ENCODE measurements at regions not wholly inside any gene's neighbourhood (a gene's known extent, or its start where the extent isn't known, plus 50 kb on each side); places are given as distances from the start of the nearest gene placed in this dataset.

DNA sequence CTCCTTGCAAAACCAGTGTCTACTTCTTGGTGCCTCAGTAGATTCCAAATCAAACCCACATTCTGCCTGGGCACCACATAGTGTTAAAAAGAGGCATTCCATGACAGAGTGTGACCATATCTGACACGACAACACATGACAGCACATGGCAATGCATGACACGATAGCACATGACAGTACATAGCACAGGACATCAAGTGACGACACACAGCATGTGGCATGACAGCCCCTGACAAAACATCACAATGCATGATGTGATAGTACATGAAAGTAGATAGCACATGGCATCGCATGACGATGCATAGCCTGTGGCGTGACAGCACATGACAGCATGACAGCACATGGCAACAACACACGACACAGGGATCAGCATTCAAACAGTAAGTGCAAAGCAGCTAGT is 845.9 kb upstream of the SALL3 start:
- ChIA-PET POLR2A (no interaction called here), CTCF (no interaction called here)
- DNase-seq (ENCODE audit: extremely low spot score): no peak
- TF ChIP-seq NFRKB (IDR thresholded peaks at IDR 0.05) (no peak), SUZ12 (IDR thresholded peaks at IDR 0.05) (no peak), ZNF384 (IDR thresholded peaks at IDR 0.05) (no peak), ELF4 (IDR thresholded peaks at IDR 0.05) (no peak), FOXA1 (IDR thresholded peaks at IDR 0.05) (no peak), L3MBTL2 (conservative IDR thresholded peaks at IDR 0.05) (no peak), LEF1 (IDR thresholded peaks at IDR 0.05; ENCODE audit: borderline replicate concordance) (no peak), TARDBP (IDR thresholded peaks at IDR 0.05) (no peak), SP1 (IDR thresholded peaks at IDR 0.05) (no peak), CTBP1 (IDR thresholded peaks at IDR 0.05; ENCODE audit: borderline replicate concordance) (no peak), FOXK2 (IDR thresholded peaks at IDR 0.05) (no peak)

DNA sequence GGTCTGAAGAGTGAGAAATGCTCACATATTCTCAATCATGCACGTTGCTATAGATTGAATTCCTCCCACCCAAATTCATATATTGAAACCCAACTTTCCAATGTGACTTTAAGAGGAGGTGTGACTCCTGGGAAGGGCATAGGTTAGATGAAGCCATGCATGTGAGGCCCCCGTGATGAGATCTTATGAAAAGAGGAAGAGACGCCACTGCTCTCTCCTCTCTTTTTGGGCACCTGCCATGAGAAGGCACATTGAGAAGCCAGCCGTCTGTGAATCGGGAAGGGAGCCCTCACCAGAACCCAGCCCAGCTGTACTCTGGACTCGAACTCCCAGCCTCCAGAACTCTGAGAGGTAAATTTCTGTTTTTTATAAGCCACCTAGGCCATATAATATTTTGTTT is 842.6 kb upstream of the SALL3 start:
- ChIA-PET POLR2A (no interaction called here), CTCF (no interaction called here)
- DNase-seq (ENCODE audit: extremely low spot score): no peak
- TF ChIP-seq SUZ12 (IDR thresholded peaks at IDR 0.05) (no peak), ARNT (IDR thresholded peaks at IDR 0.05) (no peak)

DNA sequence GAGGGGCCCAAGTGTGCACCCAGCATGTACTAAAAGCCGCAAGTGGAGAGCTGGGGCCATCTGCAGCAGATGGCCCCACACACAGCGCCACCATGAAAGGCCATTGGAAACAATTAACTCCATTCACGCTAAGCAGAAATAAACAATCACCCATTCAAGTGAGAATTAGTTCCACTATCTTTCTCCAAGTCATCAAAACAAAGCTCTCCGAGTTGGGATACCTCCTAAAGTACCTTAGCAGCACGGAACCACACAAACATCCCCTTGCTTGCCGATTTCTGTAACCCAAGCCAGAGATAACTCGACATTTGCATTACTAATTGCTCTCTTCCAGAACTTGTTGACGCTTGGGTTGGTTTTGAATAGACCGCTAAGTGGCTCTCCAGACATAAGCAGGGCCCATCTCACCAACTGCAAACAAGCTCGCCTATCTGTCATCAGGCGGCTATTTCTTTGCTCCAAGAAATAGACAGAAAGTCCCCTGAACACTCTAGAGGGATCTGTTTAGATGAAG is 840.6 kb upstream of the SALL3 start:
- CTCF ChIA-PET: no interaction called here
- TF ChIP-seq HDGF (IDR thresholded peaks at IDR 0.05; ENCODE audit: borderline replicate concordance) (no peak), NFRKB (IDR thresholded peaks at IDR 0.05) (no peak), TARDBP (IDR thresholded peaks at IDR 0.05) (no peak), CTBP1 (IDR thresholded peaks at IDR 0.05; ENCODE audit: borderline replicate concordance) (no peak), SP1 (IDR thresholded peaks at IDR 0.05) (no peak), FOXA1 (IDR thresholded peaks at IDR 0.05) (no peak), L3MBTL2 (conservative IDR thresholded peaks at IDR 0.05) (no peak), ARNT (IDR thresholded peaks at IDR 0.05) (no peak), LEF1 (IDR thresholded peaks at IDR 0.05; ENCODE audit: borderline replicate concordance) (no peak), FOXM1 (IDR thresholded peaks at IDR 0.05; ENCODE audit: borderline replicate concordance) (no peak), BHLHE40 (IDR thresholded peaks at IDR 0.05; ENCODE audit: borderline replicate concordance) (no peak), ZNF384 (IDR thresholded peaks at IDR 0.05) (no peak)
- TF ChIP-seq, protein P1, sequence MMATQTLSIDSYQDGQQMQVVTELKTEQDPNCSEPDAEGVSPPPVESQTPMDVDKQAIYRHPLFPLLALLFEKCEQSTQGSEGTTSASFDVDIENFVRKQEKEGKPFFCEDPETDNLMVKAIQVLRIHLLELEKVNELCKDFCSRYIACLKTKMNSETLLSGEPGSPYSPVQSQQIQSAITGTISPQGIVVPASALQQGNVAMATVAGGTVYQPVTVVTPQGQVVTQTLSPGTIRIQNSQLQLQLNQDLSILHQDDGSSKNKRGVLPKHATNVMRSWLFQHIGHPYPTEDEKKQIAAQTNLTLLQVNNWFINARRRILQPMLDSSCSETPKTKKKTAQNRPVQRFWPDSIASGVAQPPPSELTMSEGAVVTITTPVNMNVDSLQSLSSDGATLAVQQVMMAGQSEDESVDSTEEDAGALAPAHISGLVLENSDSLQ (IDR thresholded peaks at IDR 0.05): no peak

DNA sequence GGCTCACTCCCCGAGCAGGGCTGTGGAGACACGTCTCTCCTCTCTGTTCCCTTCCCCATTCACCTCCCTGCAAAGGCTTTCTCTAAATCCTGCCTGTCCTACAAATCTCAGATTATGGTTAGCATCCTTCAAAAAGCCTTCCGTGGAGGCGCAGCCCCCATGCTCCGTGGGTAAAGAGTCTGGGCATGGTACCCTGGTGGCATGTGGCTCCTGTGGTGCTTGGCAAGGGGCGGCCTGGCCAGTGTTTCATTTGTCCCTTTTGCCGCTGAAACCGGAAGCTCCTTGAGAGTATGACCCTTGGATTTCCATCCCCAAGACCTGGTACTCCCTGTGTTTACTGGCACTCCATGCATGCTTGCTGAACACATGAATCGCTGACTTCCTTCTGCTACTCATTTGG is 839.3 kb upstream of the SALL3 start:
- no peak for TF ChIP-seq ELF4 (IDR thresholded peaks at IDR 0.05)
- no peak for TF ChIP-seq CTBP1 (IDR thresholded peaks at IDR 0.05; ENCODE audit: borderline replicate concordance)
- no peak for TF ChIP-seq BHLHE40 (IDR thresholded peaks at IDR 0.05; ENCODE audit: borderline replicate concordance)
- TF ChIP-seq NFRKB (IDR thresholded peaks at IDR 0.05): no peak
- no peak for TF ChIP-seq TARDBP (IDR thresholded peaks at IDR 0.05)
- TF ChIP-seq HDGF (IDR thresholded peaks at IDR 0.05; ENCODE audit: borderline replicate concordance): no peak
- no peak for TF ChIP-seq ARNT (IDR thresholded peaks at IDR 0.05)
- no peak for TF ChIP-seq L3MBTL2 (conservative IDR thresholded peaks at IDR 0.05)
- TF ChIP-seq ZNF384 (IDR thresholded peaks at IDR 0.05): no peak
- no peak for TF ChIP-seq FOXA1 (IDR thresholded peaks at IDR 0.05)
- no peak for TF ChIP-seq SP1 (IDR thresholded peaks at IDR 0.05)
- TF ChIP-seq FOXM1 (IDR thresholded peaks at IDR 0.05; ENCODE audit: borderline replicate concordance): no peak
- DNase-seq (ENCODE audit: extremely low spot score): no peak
- ChIA-PET CTCF (no interaction called here), POLR2A (no interaction called here)

More for the DNA sequence above, 840.6 kb upstream of the SALL3 start:
- no peak for DNase-seq (ENCODE audit: extremely low spot score)
- POLR2A ChIA-PET: no interaction called here

DNA sequence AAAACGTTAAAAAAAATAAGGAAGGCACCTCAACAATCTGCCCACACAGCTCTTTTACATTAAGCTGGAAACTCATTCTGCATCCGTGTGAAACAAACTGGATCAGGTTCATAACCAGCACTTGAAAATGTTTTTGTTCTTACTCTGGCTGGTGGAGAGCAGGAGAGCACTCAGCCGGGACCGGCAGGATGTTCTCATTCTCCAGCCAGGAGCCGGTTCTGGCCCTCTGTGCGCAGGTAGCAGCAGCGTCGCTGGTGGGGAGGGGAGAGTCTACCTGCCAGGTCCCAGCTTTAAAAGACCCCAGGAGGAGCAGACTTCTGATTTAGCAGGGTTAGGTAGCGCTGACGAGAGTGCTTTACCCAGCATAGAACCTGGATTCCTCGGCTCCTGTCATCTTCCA is 834.9 kb upstream of the SALL3 start:
- ChIA-PET CTCF (interaction anchor here (0.6 kb wide), 1 partner anchor 217 kb away, joined by 3 read pairs; no protein-coding TSS in a partner anchor), POLR2A (no interaction called here)
- DNase-seq (ENCODE audit: extremely low spot score): no peak
- TF ChIP-seq SUZ12 (IDR thresholded peaks at IDR 0.05) (no peak), ZNF384 (IDR thresholded peaks at IDR 0.05) (no peak), ELF4 (IDR thresholded peaks at IDR 0.05) (no peak), FOXM1 (IDR thresholded peaks at IDR 0.05; ENCODE audit: borderline replicate concordance) (no peak), L3MBTL2 (conservative IDR thresholded peaks at IDR 0.05) (no peak), LEF1 (IDR thresholded peaks at IDR 0.05; ENCODE audit: borderline replicate concordance) (no peak), SP1 (IDR thresholded peaks at IDR 0.05) (no peak)
- TF ChIP-seq, protein P1 (IDR thresholded peaks at IDR 0.05): no peak

DNA sequence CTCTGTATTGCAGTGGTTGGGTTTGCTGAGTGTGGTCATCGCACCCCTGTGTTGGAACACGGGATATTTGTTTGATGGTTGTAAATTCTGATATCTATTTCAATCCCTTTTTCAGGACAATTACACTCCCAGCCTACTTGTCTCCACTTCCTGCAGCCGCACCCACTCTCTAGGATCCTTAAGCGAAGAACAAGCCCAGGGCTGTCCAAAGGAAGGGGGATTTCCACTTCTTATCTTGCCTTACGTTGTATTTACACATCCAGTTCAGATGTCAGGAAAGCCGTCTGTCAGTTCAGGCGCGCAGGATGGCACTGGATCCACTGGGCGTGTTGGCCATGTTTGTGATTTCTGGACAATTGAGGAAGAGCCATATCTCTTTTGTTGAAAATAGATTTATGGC is 834.5 kb upstream of the SALL3 start:
- DNase-seq (ENCODE audit: extremely low spot score): no peak
- POLR2A ChIA-PET: no interaction called here
- CTCF ChIA-PET: no interaction called here
- TF ChIP-seq SP1 (IDR thresholded peaks at IDR 0.05) (no peak), LEF1 (IDR thresholded peaks at IDR 0.05; ENCODE audit: borderline replicate concordance) (no peak), L3MBTL2 (conservative IDR thresholded peaks at IDR 0.05) (no peak), NFRKB (IDR thresholded peaks at IDR 0.05) (no peak), TARDBP (IDR thresholded peaks at IDR 0.05) (no peak), HDGF (IDR thresholded peaks at IDR 0.05; ENCODE audit: borderline replicate concordance) (no peak), FOXM1 (IDR thresholded peaks at IDR 0.05; ENCODE audit: borderline replicate concordance) (no peak), ARNT (IDR thresholded peaks at IDR 0.05) (no peak), FOXA1 (IDR thresholded peaks at IDR 0.05) (no peak), ELF4 (IDR thresholded peaks at IDR 0.05) (no peak)

DNA sequence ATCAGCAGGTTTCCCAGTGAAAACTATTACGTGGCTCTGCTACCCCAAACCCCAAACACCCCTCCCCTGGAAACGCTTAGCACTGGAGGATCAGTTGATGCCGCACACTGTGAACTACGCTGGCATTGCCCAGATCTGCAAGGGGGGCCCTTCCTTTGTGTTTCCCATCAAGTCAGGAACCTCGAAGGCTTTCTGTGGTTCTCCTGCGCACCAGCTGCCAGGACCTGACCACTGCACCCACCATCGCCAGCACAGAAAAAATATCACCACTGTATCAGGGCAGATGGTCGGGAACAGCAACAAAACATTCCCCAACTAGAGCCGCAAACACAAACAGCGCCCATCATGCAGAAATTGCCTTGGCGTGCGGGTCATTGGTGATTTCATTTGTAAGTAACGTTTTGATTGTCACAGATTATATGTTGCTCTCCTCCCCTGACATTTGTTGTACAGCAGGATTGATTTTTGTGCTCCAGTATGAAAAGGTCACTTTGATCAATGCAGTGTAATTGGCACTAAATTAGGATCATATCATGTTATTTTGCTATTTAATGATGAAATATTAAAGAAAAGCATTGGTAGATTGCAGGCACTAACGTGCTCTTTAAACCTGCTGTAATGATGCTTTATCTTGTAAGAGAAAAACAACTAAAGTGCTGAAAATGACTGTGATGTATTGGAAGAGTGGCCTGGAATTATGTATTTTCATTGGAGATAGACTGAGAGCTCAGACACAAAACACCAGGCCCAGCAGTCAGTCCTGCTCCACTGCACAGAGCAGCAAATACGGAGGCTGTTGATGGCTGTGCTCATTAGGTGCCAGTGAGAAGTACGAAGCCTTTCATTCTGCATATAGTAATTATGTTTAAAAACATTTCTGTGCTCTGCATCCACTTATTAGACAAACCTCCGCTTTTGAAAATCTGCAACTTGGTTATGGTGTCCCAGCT is 833.2 kb upstream of the SALL3 start:
- POLR2A ChIA-PET: no interaction called here
- no peak for DNase-seq (ENCODE audit: extremely low spot score)
- no peak for TF ChIP-seq TARDBP (IDR thresholded peaks at IDR 0.05)
- TF ChIP-seq ELF4 (IDR thresholded peaks at IDR 0.05): no peak
- no peak for TF ChIP-seq FOXA1 (IDR thresholded peaks at IDR 0.05)
- TF ChIP-seq, protein P1 (IDR thresholded peaks at IDR 0.05): no peak
- no peak for TF ChIP-seq FOXK2 (IDR thresholded peaks at IDR 0.05)
- TF ChIP-seq SUZ12 (IDR thresholded peaks at IDR 0.05): no peak
- TF ChIP-seq ZNF384 (IDR thresholded peaks at IDR 0.05): no peak
- TF ChIP-seq SP1 (IDR thresholded peaks at IDR 0.05): no peak
- TF ChIP-seq CTBP1 (IDR thresholded peaks at IDR 0.05; ENCODE audit: borderline replicate concordance): no peak
- no peak for TF ChIP-seq BHLHE40 (IDR thresholded peaks at IDR 0.05; ENCODE audit: borderline replicate concordance)
- no peak for TF ChIP-seq NFRKB (IDR thresholded peaks at IDR 0.05)
- TF ChIP-seq FOXM1 (IDR thresholded peaks at IDR 0.05; ENCODE audit: borderline replicate concordance): no peak
- no peak for TF ChIP-seq LEF1 (IDR thresholded peaks at IDR 0.05; ENCODE audit: borderline replicate concordance)
- TF ChIP-seq L3MBTL2 (conservative IDR thresholded peaks at IDR 0.05): no peak
- TF ChIP-seq ARNT (IDR thresholded peaks at IDR 0.05): no peak
- TF ChIP-seq HDGF (IDR thresholded peaks at IDR 0.05; ENCODE audit: borderline replicate concordance): no peak
- CTCF ChIA-PET: no interaction called here
